ENCODE measurements at regions not wholly inside any gene's neighbourhood (a gene's known extent, or its start where the extent isn't known, plus 50 kb on each side); places are given as distances from the start of the nearest gene placed in this dataset.

GRCh38 chr13:62510906-62511655 lies 1095.4 kb upstream of the PCDH20 start:
- no peaks in the 10 kb centered on the region for H3K27me3 ChIP-seq (ENCODE audit: control insufficient read depth, insufficient read depth, low read length)
- in situ Hi-C loops (cut with MboI; ENCODE audit: low sequenced_read_pairs) = no loop called here
- no peak overlapping the region for H3K18ac ChIP-seq (ENCODE audit: low read depth, low read length)
- H3K9me3 ChIP-seq (ENCODE audit: control insufficient read depth, insufficient read depth, low read length) = no peaks in the 10 kb centered on the region
- ATAC-seq (ENCODE audit: low read depth) (peak; percentile 32; the same call in 1 of the 2 replicates), DNase-seq (no peak)
- no peak overlapping the region for H2BK5ac ChIP-seq (ENCODE audit: low read depth, low read length, poor library complexity, severe bottlenecking)
- no peak overlapping the region for H2AK9ac ChIP-seq (replicated peaks; ENCODE audit: low read depth, low read length, poor library complexity)
- H2BK15ac ChIP-seq (ENCODE audit: low read depth, low read length) = no peak overlapping the region
- H3K23ac ChIP-seq (ENCODE audit: low read depth, low read length) = no peak overlapping the region
- POLR2A ChIA-PET (ENCODE audit: unreplicated experiment) = no interaction called here
- H3K4me2 ChIP-seq (ENCODE audit: low read depth, low read length) = no peak overlapping the region
- dilution Hi-C loops (cut with HindIII; ENCODE audit: low sequenced_read_pairs, unreplicated experiment) = no loop called here
- no peaks in the 10 kb centered on the region for H3K79me1 ChIP-seq (ENCODE audit: low read depth in 1 of 2, low read length in 2 of 2)
- no peak overlapping the region for H3K27ac ChIP-seq (ENCODE audit: insufficient read depth, low read length)
- no peaks in the 10 kb centered on the region for H4K20me1 ChIP-seq (ENCODE audit: insufficient read depth, low read length)
- H3K4me1 ChIP-seq (ENCODE audit: control insufficient read depth, insufficient read depth, low read length) = no peaks in the 10 kb centered on the region
- H2BK20ac ChIP-seq (ENCODE audit: low read depth, low read length) = no peak overlapping the region
- no peak overlapping the region for H3K4me3 ChIP-seq (ENCODE audit: insufficient read depth, low read depth, low read length)
- no peak for TF ChIP-seq SMC3 (IDR thresholded peaks at IDR 0.05; ENCODE audit: low read depth, low read length)
- no peak for TF ChIP-seq RCOR1 (IDR thresholded peaks at IDR 0.05; ENCODE audit: insufficient replicate concordance, low read length)
- TF ChIP-seq CHD1 (IDR thresholded peaks at IDR 0.05; ENCODE audit: low read depth, low read length) = no peak
- TF ChIP-seq ELK1 (IDR thresholded peaks at IDR 0.05; ENCODE audit: borderline replicate concordance, low read depth, low read length) = no peak
- no peak for TF ChIP-seq USF2 (IDR thresholded peaks at IDR 0.05; ENCODE audit: low read depth, low read length)
- TF ChIP-seq POLR2A (IDR thresholded peaks at IDR 0.05; ENCODE audit: low read depth, low read length) = no peak
- TF ChIP-seq MAFK (IDR thresholded peaks at IDR 0.05; ENCODE audit: low read depth, low read length) = no peak
- TF ChIP-seq BHLHE40 (IDR thresholded peaks at IDR 0.05; ENCODE audit: low read depth, low read length) = no peak
- no peak for TF ChIP-seq CEBPB (IDR thresholded peaks at IDR 0.05; ENCODE audit: low read depth, low read length)
- H2AK5ac ChIP-seq (ENCODE audit: low read depth, low read length) = no peak overlapping the region
- no peak overlapping the region for H3K56ac ChIP-seq (ENCODE audit: extremely low read depth, insufficient read depth, low read length)
- BruUV-seq (replicated peaks) = no TSS peak
- H2AFZ ChIP-seq (replicated peaks; ENCODE audit: low read length, poor library complexity) = no peak overlapping the region
- no peak overlapping the region for H4K5ac ChIP-seq (ENCODE audit: low read depth, low read length)
- no peaks in the 10 kb centered on the region for H3K9me1 ChIP-seq (ENCODE audit: insufficient read depth, low read length)
- H3K9ac ChIP-seq (ENCODE audit: low read depth, low read length) = no peak overlapping the region
- no peak overlapping the region for H4K91ac ChIP-seq (ENCODE audit: insufficient read depth, low read depth, low read length)
- no peaks in the 10 kb centered on the region for H3K36me3 ChIP-seq (ENCODE audit: control insufficient read depth, insufficient read depth, low read length)
- no peak overlapping the region for H3K4ac ChIP-seq (ENCODE audit: low read depth, low read length)
- intact Hi-C loops (cut with micrococcal nuclease) = no loop called here
- WGBS, 2 experiments (ENCODE audit: extremely low coverage in 2 of 2, insufficient read length in 1 of 2) = 80% methylated on average over 1 of the region's 2 CpGs; no CpG with 5 or more reads in 1 of the 2 experiments
- H3K14ac ChIP-seq (replicated peaks; ENCODE audit: low read depth, low read length) = no peak overlapping the region
- H4K8ac ChIP-seq (ENCODE audit: low read depth in 2 of 2, low read length in 2 of 2) = no peak overlapping the region
- CTCF ChIA-PET = interaction anchor here (1.2 kb wide), 1 partner anchor 10 kb away, joined by 5 read pairs; no protein-coding TSS in a partner anchor
- no peak overlapping the region for H2BK120ac ChIP-seq (ENCODE audit: low read depth, low read length)
